Tibial artery (tissue), 4 donors: ENCODE measurements at regions not wholly inside any gene's neighbourhood (a gene's known extent, or its start where the extent isn't known, plus 50 kb on each side); places are given as distances from the start of the nearest gene placed in this dataset.

Source experiments
- DNase-seq, 2 donors: peaks; one replicate each; pipeline ENCODE4 v3.0.0-alpha.2; 2019
- H3K27ac ChIP-seq, 2 donors: fragments of 200-600 bp; sonication (generic) in 1 of 2; 1 replicate in 1 of 2; 2 replicates in 1 of 2; pipeline ENCODE4 v1.5.1; 2018 to 2019; ENCODE audit warnings: mild to moderate bottlenecking in 1 of 2
- H3K27me3 ChIP-seq, 2 donors: fragments of 200-600 bp; sonication (generic) in 1 of 2; one replicate each; pipeline versions ENCODE4 v1.5.1 to v1.6.0; 2016 to 2019
- H3K36me3 ChIP-seq, 3 donors: fragments of 200-600 bp; sonication (generic) in 2 of 3; one replicate each; pipeline ENCODE4 v1.5.1; 2016 to 2019; ENCODE audit warnings: mild to moderate bottlenecking in 2 of 3
- H3K4me1 ChIP-seq, 4 donors: fragments of 200-600 bp; sonication (generic) in 2 of 4; 1 replicate in 3 of 4; 2 replicates in 1 of 4; pipeline ENCODE4 v1.5.1; 2016 to 2019
- H3K4me3 ChIP-seq, 2 donors: fragments of 200-600 bp; sonication (generic) in 1 of 2; 1 replicate in 1 of 2; 2 replicates in 1 of 2; pipeline ENCODE4 v1.5.1; 2018 to 2019; ENCODE audit warnings: mild to moderate bottlenecking in 2 of 2
- H3K9me3 ChIP-seq, 3 donors: fragments of 200-600 bp; sonication (generic) in 1 of 3; one replicate each; pipeline ENCODE4 v1.5.1; 2016 to 2019
- intact Hi-C: fragments of 100-400 bp; cut with DNase I; formaldehyde crosslinking; loops from one replicate; pipeline ENCODE4 v1.15.0; 2023; ENCODE audit warnings: low total_unique reads
- TF ChIP-seq, protein P1 (sequence below), 2 experiments: fragments of 200-600 bp in 1 of 2; fragments of 450-650 bp in 1 of 2; IDR thresholded peaks; one replicate each; pipeline ENCODE4 v1.5.1; 2017 to 2019; ENCODE audit warnings: antibody characterized with exemption in 2 of 2, mild to moderate bottlenecking in 1 of 2, moderate library complexity in 1 of 2

DNA sequence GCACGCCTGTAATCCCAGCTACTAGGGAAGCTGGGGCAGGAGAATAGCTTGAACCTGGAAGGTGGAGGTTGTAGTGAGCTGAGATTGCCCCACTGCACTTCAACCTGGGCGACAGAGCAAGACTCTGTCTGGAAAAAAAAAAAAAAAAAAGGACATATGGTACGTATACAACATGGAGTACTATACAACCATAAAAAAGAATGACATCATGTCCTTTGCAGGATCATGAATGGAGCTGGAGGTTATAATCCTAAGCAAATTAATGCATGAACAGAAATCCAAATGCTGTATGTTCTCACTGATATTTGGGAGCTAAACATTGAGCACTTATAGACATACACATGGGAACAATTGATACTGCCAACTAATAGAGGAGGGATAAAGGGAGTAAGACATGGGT lies 99.3 kb upstream of the KCNJ3 start:
- Histone ChIP-seq H3K4me1 (no peaks in the 10 kb centered on the region), H3K27me3 (no peaks in the 10 kb centered on the region), H3K36me3 (no peaks in the 10 kb centered on the region), H3K9me3 (no peaks in the 10 kb centered on the region), H3K27ac (no peak overlapping the region), H3K4me3 (no peak overlapping the region)
- TF ChIP-seq, protein P1, sequence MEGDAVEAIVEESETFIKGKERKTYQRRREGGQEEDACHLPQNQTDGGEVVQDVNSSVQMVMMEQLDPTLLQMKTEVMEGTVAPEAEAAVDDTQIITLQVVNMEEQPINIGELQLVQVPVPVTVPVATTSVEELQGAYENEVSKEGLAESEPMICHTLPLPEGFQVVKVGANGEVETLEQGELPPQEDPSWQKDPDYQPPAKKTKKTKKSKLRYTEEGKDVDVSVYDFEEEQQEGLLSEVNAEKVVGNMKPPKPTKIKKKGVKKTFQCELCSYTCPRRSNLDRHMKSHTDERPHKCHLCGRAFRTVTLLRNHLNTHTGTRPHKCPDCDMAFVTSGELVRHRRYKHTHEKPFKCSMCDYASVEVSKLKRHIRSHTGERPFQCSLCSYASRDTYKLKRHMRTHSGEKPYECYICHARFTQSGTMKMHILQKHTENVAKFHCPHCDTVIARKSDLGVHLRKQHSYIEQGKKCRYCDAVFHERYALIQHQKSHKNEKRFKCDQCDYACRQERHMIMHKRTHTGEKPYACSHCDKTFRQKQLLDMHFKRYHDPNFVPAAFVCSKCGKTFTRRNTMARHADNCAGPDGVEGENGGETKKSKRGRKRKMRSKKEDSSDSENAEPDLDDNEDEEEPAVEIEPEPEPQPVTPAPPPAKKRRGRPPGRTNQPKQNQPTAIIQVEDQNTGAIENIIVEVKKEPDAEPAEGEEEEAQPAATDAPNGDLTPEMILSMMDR (IDR thresholded peaks at IDR 0.05), result no peak
- DNase-seq, result no peak
- intact Hi-C loops, result no loop called here

GRCh38 chr2:154600927-154601494 lies 97.5 kb upstream of the KCNJ3 start:
- H3K4me3 ChIP-seq, result no peak overlapping the region
- no peaks in the 10 kb centered on the region for H3K36me3 ChIP-seq
- no peak for DNase-seq
- H3K9me3 ChIP-seq, result no peaks in the 10 kb centered on the region
- H3K27me3 ChIP-seq, result no peaks in the 10 kb centered on the region
- TF ChIP-seq, protein P1 (IDR thresholded peaks at IDR 0.05), result no peak
- intact Hi-C loops, result no loop called here
- H3K4me1 ChIP-seq, result no peaks in the 10 kb centered on the region
- H3K27ac ChIP-seq, result no peak overlapping the region

DNA sequence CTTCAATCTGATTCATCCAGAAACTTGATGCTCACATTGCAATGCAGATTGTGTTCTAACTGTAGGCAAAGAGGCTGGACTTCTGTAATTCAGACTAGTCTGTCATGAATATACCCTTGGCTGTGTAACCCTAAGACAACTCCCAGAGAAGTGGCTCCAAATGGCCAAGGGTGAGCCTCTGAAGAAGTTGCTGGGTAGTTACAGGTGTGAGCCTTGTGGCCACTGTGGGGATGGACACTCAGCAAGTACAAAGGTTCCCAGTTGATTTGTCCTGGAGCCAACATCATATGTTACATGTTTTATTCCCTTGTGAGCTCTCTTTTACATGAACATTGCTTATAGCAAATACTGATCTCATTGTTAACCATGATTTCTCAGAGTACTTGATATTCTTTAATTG lies 94.8 kb upstream of the KCNJ3 start:
- Histone ChIP-seq H3K36me3 (no peaks in the 10 kb centered on the region), H3K4me1 (no peaks in the 10 kb centered on the region), H3K27me3 (no peaks in the 10 kb centered on the region), H3K9me3 (no peaks in the 10 kb centered on the region), H3K4me3 (no peak overlapping the region), H3K27ac (no peak overlapping the region)
- intact Hi-C loops, result no loop called here
- TF ChIP-seq, protein P1 (IDR thresholded peaks at IDR 0.05), result no peak
- no peak for DNase-seq

DNA sequence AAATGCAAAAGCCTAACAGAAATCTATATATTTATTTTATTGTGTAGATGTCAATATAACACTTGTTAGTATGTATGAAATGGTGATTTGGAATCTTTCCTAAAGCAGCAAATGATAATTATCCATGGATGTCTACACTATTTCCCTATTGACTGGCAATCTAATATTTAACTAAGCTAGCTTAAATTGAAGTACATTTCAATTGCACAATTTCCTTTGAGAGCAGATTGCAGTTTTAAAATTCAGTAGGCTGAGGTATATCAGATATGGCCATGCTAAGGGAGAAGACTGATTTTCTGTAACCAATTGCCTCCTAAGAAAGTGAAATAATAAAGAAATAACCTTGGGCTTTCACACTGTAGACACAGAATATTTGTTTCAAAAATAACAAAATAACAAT lies 90.1 kb upstream of the KCNJ3 start:
- Histone ChIP-seq H3K4me1 (peaks cover 0 to 15% (median 4%) of the 10 kb centered on the region in 4 donors), H3K9me3 (no peaks in the 10 kb centered on the region), H3K27ac (no peak overlapping the region), H3K36me3 (no peaks in the 10 kb centered on the region), H3K27me3 (no peaks in the 10 kb centered on the region), H3K4me3 (no peak overlapping the region)
- intact Hi-C loops, result no loop called here
- DNase-seq, result no peak
- TF ChIP-seq, protein P1 (IDR thresholded peaks at IDR 0.05), result no peak

- H3K9me3 ChIP-seq, result no peaks in the 10 kb centered on the region
- TF ChIP-seq, protein P1 (IDR thresholded peaks at IDR 0.05), result no peak
- no peak overlapping the region for H3K27ac ChIP-seq
- H3K36me3 ChIP-seq, result no peaks in the 10 kb centered on the region
- H3K27me3 ChIP-seq, result no peaks in the 10 kb centered on the region
- H3K4me1 ChIP-seq, result peaks cover 0 to 15% (median 4%) of the 10 kb centered on the region in 4 donors
- intact Hi-C loops, result no loop called here
- H3K4me3 ChIP-seq, result no peak overlapping the region
- no peak for DNase-seq
These were observed 83.6 kb upstream of the KCNJ3 start for GRCh38 chr2:154614906-154615305.

DNA sequence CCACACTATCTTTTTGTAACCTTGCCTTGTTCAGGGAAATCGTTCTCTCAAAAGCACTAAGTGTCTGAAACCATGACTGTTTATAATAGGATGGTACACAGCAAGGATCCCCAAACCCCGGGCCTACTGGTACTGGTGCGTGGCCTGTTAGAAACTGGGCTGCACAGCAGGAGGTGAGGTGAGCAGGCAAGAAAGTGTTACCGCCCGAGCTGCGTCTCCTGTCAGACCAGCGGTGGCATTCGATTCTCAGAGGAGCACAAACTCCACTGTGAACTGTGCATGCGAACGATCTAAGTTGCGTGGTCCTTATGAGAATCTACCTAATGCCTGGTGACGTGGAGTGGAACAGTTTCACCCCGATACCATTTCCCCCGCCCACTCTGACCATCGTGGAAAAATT lies 81.8 kb upstream of the KCNJ3 start:
- no peak overlapping the region for H3K4me3 ChIP-seq
- intact Hi-C loops, result no loop called here
- TF ChIP-seq, protein P1 (IDR thresholded peaks at IDR 0.05), result no peak
- no peaks in the 10 kb centered on the region for H3K27me3 ChIP-seq
- H3K9me3 ChIP-seq, result no peaks in the 10 kb centered on the region
- H3K4me1 ChIP-seq, result peaks cover 0 to 14% (median 3%) of the 10 kb centered on the region in 4 donors
- H3K36me3 ChIP-seq, result no peaks in the 10 kb centered on the region
- H3K27ac ChIP-seq, result no peak overlapping the region
- no peak for DNase-seq
